ENCODE measurements at regions not wholly inside any gene's neighbourhood (a gene's known extent, or its start where the extent isn't known, plus 50 kb on each side); places are given as distances from the start of the nearest gene placed in this dataset.

DNA sequence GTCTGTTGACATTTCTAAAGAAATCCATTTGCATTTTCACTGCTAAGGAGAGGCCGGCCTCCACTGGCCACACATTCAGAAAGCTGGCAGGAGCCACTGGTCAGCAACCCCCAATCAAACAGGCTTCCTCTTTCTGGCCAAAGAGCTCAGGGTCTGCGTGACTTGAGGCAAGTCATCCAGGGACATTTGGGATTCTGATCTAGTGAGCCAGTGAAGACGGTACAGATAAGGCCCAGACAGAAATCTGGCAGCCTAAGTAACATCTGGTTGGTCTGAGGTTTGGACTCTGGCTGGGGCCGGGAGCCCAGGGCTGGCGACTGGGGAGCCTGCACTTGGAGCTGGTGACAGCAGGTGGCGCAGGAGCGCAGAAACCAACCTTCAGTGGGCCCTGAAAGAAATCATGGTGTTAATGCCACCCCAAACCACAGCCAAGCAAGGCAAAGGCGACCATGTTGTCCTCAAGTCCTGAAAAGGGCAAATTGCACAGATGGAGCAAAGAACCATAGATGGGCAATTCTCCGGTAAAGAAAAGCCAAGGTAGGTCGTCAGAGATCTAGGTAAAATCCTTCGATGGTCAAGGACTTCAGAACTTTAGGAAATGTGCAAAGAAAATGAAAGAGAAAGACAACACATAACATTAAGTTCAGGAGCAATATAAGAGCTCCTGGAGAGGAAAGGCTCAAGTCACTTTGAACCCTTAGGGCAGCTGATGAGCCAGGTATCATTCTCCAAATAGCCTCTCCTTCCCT lies 99.4 kb upstream of the BLID start:
- TF ChIP-seq, protein P1, sequence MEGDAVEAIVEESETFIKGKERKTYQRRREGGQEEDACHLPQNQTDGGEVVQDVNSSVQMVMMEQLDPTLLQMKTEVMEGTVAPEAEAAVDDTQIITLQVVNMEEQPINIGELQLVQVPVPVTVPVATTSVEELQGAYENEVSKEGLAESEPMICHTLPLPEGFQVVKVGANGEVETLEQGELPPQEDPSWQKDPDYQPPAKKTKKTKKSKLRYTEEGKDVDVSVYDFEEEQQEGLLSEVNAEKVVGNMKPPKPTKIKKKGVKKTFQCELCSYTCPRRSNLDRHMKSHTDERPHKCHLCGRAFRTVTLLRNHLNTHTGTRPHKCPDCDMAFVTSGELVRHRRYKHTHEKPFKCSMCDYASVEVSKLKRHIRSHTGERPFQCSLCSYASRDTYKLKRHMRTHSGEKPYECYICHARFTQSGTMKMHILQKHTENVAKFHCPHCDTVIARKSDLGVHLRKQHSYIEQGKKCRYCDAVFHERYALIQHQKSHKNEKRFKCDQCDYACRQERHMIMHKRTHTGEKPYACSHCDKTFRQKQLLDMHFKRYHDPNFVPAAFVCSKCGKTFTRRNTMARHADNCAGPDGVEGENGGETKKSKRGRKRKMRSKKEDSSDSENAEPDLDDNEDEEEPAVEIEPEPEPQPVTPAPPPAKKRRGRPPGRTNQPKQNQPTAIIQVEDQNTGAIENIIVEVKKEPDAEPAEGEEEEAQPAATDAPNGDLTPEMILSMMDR (IDR thresholded peaks at IDR 0.05): no peak
- H3K4me3 ChIP-seq: no peak overlapping the region
- H3K27ac ChIP-seq: peak overlapping the region; percentile 61 to 71
- DNase-seq (ENCODE audit: low spot score): peak; percentile 86

DNA sequence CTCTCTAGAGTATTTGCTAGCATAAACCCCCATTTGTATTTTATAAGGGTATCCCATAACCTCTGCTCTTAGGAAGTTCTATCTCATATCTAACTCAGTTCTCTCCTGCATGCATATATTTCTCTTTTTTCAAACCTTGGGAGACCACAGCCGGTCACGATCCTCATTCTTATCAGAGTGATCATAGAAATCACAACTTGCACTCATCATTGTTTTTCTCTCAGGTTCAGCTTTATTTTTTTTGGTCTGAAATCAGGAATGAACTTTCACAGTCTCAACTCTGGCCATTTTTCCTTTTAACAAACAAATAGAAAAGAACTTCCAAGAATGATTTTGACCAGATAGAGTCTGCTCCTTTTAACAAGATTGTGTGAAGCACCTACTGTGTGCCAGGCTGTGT lies 98.6 kb upstream of the BLID start:
- Histone ChIP-seq H3K27ac (peak overlapping the region; percentile 61 to 71), H3K4me3 (no peak overlapping the region)
- TF ChIP-seq, protein P1 (IDR thresholded peaks at IDR 0.05): no peak
- no peak for DNase-seq (ENCODE audit: low spot score)

DNA sequence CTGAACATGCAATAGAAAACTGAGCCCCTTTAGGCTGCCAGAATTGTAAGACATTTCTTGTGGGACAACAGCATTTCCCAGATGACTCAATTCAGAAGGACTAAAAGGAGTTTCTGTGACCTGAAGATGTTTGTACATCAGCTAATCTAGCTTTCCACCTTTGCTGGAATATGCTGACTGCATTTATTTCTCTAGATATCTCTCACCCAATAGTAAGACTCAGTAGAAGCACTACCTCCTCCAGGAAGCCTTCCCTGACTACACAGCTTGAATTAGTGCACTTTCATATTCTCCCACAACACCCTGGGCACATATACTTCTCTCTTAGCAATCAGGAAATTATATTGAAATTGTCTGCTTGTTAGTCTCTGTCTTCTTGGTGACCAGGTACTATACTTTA lies 98.1 kb upstream of the BLID start:
- DNase-seq (ENCODE audit: low spot score): no peak

DNA sequence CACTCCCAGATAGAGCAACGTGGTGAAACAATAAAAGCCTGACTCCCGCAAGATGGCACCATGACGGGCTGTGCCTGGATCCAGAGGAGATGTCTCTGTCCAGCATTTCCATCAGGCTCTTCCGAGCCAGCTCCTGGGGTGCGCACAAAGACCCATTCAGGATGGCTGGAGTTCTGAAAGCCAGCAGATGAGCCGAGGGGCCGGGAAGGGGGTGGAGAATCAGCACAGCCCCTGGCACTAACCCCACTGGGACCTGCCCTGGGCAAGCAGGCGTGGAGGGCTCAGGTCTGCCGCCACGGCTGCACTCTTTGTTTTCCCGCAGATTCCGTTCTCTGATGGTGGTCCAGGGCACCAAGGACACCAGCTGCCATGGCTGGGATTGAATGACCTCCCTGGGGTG lies 97.2 kb upstream of the BLID start:
- no peak overlapping the region for H3K4me3 ChIP-seq
- DNase-seq (ENCODE audit: low spot score): no peak
- peak overlapping the region; percentile 53 to 71 for H3K27ac ChIP-seq
- TF ChIP-seq, protein P1 (IDR thresholded peaks at IDR 0.05): no peak

More for the DNA sequence above, 98.1 kb upstream of the BLID start:
- Histone ChIP-seq H3K4me3 (no peak overlapping the region), H3K27ac (peak overlapping the region in 1 of 2 donors; percentile 71)
- TF ChIP-seq, protein P1 (IDR thresholded peaks at IDR 0.05): no peak

DNA sequence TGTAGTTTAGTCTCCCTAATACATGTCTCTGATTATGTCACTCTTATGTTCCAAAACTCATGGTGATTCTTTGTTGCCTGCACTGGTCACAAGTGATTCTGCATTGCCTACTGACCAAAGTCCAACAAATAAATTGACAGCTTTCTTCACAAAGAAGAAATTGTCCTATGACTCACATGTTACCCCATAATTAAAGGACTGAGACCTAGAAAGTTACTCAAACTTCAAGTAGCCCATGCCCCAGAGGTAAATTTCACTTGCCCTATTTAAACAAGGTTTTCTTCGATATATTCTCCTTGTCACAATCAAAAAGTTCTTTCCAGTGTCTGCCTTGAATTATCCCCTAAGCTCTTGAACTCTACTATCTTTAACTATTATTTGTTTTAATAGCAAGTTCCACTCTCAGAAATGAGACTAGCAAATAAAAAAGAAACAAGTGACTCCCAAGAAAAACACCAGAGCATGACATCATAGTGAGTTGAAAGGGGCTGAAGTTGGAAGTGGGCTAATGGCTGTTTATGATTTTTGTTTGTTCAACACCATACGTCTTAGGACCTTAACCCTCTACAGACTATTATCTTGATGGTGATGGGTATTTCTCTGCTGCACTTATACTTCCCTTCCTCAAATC lies 94.5 kb upstream of the BLID start:
- DNase-seq (ENCODE audit: low spot score): no peak
- TF ChIP-seq, protein P1 (IDR thresholded peaks at IDR 0.05): no peak
- H3K4me3 ChIP-seq: no peak overlapping the region
- H3K27ac ChIP-seq: peak overlapping the region; percentile 62 to 84

DNA sequence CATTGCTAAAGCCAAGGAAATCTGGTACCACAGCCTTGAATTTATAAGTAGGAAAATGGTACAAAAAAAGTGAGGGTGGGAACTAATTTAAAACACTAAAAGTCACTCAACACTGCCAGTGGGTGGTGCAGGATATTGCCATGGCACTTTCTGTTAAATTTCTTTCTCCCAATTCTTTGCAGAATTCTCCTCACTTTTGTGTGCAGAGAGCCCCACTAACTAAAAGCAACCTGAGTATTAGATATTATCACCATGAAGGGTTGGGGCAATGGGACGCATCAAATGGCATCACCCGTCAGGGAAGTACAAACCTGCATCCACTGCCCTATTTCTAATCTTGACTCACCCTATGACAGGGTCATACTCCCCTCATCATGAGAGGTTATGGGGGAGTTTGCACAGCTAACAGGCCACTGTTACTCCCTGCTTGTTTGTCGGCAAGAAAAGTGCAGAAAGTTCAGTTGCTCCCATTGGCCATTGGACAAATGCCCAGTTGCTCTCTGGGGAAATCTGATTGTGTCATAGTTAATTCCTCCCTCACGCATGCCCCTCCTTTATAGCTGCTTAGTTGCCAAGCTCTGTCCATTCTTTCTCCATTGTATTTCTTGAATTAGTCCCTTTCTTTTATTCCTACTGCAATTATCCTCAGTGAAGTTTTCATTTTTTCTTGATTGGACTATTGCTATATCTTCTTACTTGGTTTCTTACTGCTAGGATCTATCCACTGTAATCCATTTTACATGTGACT lies 93.8 kb upstream of the BLID start:
- peak; percentile 84 for DNase-seq (ENCODE audit: low spot score)
- TF ChIP-seq, protein P1 (IDR thresholded peaks at IDR 0.05): no peak
- H3K4me3 ChIP-seq: peak overlapping the region; percentile 29
- H3K27ac ChIP-seq: peak overlapping the region; percentile 62 to 84
